ENCODE measurements at regions not wholly inside any gene's neighbourhood (a gene's known extent, or its start where the extent isn't known, plus 50 kb on each side); places are given as distances from the start of the nearest gene placed in this dataset.

- DNase-seq, result no peak
Measured at GRCh38 chr22:22035771-22036314, 53.3 kb upstream of the TOP3B start.

- no peak for DNase-seq
Measured at GRCh38 chr22:22035203-22035602, 52.6 kb upstream of the TOP3B start.

- DNase-seq, result no peak
Measured at GRCh38 chr22:22034469-22035132, 52.0 kb upstream of the TOP3B start.

GRCh38 chr22:22033803-22034468 is 51.3 kb upstream of the TOP3B start:
- DNase-seq, result no peak

- DNase-seq, result no peak
Measured at GRCh38 chr22:22032906-22033802, 50.6 kb upstream of the TOP3B start.

- no peak for DNase-seq
Measured at GRCh38 chr22:22032099-22032905, 49.7 kb upstream of the TOP3B start.

Data from GDM1 (cell line).